ENCODE measurements at regions not wholly inside any gene's neighbourhood (a gene's known extent, or its start where the extent isn't known, plus 50 kb on each side); places are given as distances from the start of the nearest gene placed in this dataset.

GRCh38 chr4:111793433-111794091 lies 351.7 kb upstream of the FAM241A start:
- ChIA-PET POLR2A (no interaction called here), CTCF (no interaction called here)
- TF ChIP-seq CTCF (IDR thresholded peaks at IDR 0.05; ENCODE audit: insufficient read depth, low read depth, low read length): no peak

GRCh38 chr4:111797455-111798163 lies 347.6 kb upstream of the FAM241A start:
- ChIA-PET CTCF (no interaction called here), POLR2A (no interaction called here)
- Histone ChIP-seq H3K27me3 (ENCODE audit: control insufficient read depth, insufficient read depth, low read length) (no peaks in the 10 kb centered on the region), H3K36me3 (ENCODE audit: control insufficient read depth, insufficient read depth, low read length) (no peaks in the 10 kb centered on the region), H3K4me3 (ENCODE audit: low read depth, low read length) (no peak overlapping the region)
- TF ChIP-seq CTCF (IDR thresholded peaks at IDR 0.05; ENCODE audit: insufficient read depth, low read depth, low read length): no peak
- DNase-seq (ENCODE audit: low read depth): no peak

More at GRCh38 chr4:111793433-111794091, 351.7 kb upstream of the FAM241A start:
- Histone ChIP-seq H3K36me3 (ENCODE audit: control insufficient read depth, insufficient read depth, low read length) (no peaks in the 10 kb centered on the region), H3K4me3 (ENCODE audit: low read depth, low read length) (no peak overlapping the region), H3K27me3 (ENCODE audit: control insufficient read depth, insufficient read depth, low read length) (no peaks in the 10 kb centered on the region)
- DNase-seq (ENCODE audit: low read depth): no peak

GRCh38 chr4:111798840-111799239 lies 346.4 kb upstream of the FAM241A start:
- CTCF ChIA-PET: no interaction called here
- POLR2A ChIA-PET: no interaction called here
- Histone ChIP-seq H3K36me3 (ENCODE audit: control insufficient read depth, insufficient read depth, low read length) (no peaks in the 10 kb centered on the region), H3K4me3 (ENCODE audit: low read depth, low read length) (no peak overlapping the region), H3K27me3 (ENCODE audit: control insufficient read depth, insufficient read depth, low read length) (no peaks in the 10 kb centered on the region)
- TF ChIP-seq CTCF (IDR thresholded peaks at IDR 0.05; ENCODE audit: insufficient read depth, low read depth, low read length): peak; percentile 21; the same call in 1 of the 2 replicates
- DNase-seq (ENCODE audit: low read depth): no peak

GRCh38 chr4:111800551-111800950 lies 344.7 kb upstream of the FAM241A start:
- no peaks in the 10 kb centered on the region for H3K36me3 ChIP-seq (ENCODE audit: control insufficient read depth, insufficient read depth, low read length)
- DNase-seq (ENCODE audit: low read depth): no peak
- no peak overlapping the region for H3K4me3 ChIP-seq (ENCODE audit: low read depth, low read length)
- no peak for TF ChIP-seq CTCF (IDR thresholded peaks at IDR 0.05; ENCODE audit: insufficient read depth, low read depth, low read length)
- ChIA-PET CTCF (no interaction called here), POLR2A (interaction anchor here (0.6 kb wide), 1 partner anchor 1137 kb away, joined by 9 read pairs; no protein-coding TSS in a partner anchor)
- no peaks in the 10 kb centered on the region for H3K27me3 ChIP-seq (ENCODE audit: control insufficient read depth, insufficient read depth, low read length)

GRCh38 chr4:111802191-111802590 lies 343.1 kb upstream of the FAM241A start:
- DNase-seq (ENCODE audit: low read depth): peak; percentile 1
- POLR2A ChIA-PET: no interaction called here

More at GRCh38 chr4:111802191-111802590, 343.1 kb upstream of the FAM241A start:
- TF ChIP-seq CTCF (IDR thresholded peaks at IDR 0.05; ENCODE audit: insufficient read depth, low read depth, low read length): no peak
- CTCF ChIA-PET: interaction anchor here (0.6 kb wide), 1 partner anchor 477 kb away, joined by 3 read pairs; no protein-coding TSS in a partner anchor
- Histone ChIP-seq H3K4me3 (ENCODE audit: low read depth, low read length) (no peak overlapping the region), H3K36me3 (ENCODE audit: control insufficient read depth, insufficient read depth, low read length) (no peaks in the 10 kb centered on the region), H3K27me3 (ENCODE audit: control insufficient read depth, insufficient read depth, low read length) (peaks cover 1% of the 10 kb centered on the region; the same call in 1 of the 2 replicates)
